PC-3 (cell line): ENCODE measurements at regions not wholly inside any gene's neighbourhood (a gene's known extent, or its start where the extent isn't known, plus 50 kb on each side); places are given as distances from the start of the nearest gene placed in this dataset.

Experiments used
- CTCF ChIP-seq: fragments of 300-600 bp; sonication (generic); conservative IDR thresholded peaks from 2 replicates; pipeline ENCODE4 v1.5.1; 2017; ENCODE audit warnings: antibody characterized with exemption, low read depth, mild to moderate bottlenecking, low read length
- EZH2 ChIP-seq: fragments of 300-600 bp; sonication (generic); IDR thresholded peaks from one replicate; pipeline ENCODE4 v1.6.1; 2017; ENCODE audit warnings: antibody characterized with exemption, mild to moderate bottlenecking, low read length; ENCODE audit not compliant: unreplicated experiment
- EZH2phosphoT487 ChIP-seq: fragments of 300-600 bp; sonication (generic); IDR thresholded peaks from 2 replicates; pipeline ENCODE4 v1.6.1; 2018; ENCODE audit warnings: mild to moderate bottlenecking, antibody characterized with exemption, low read length, borderline replicate concordance

DNA sequence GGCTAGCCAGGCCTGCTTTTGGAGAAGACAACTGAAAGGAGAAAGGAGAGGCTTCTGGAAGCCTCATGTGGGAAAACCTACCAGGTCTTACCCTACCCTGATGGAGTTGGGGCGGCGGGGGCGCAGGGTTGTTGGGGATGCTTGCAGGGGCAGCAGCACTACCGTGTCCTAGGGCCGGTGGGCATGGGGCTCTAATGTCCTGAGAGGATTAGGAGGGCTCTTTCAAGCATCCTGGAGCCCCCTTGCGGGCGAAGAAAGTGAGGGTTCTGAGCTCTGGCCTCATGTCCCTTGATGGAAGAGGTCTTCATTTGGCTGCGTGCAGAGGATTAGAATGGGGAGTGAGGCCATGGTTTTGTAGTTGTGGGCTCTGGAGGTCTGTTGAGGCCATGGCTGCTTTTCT is 86.9 kb upstream of the PITX1 start:
- TF ChIP-seq CTCF (no peak), EZH2 (no peak), EZH2phosphoT487 (no peak)
